Hepatocyte (in vitro differentiated cells): ENCODE measurements at regions not wholly inside any gene's neighbourhood (a gene's known extent, or its start where the extent isn't known, plus 50 kb on each side); places are given as distances from the start of the nearest gene placed in this dataset.
"Not testable (repeated sequence)": the region's sequence is repeated elsewhere in the genome, so short reads cannot be mapped to it uniquely, and the experiment has no call there.

Source experiments
- DNase-seq: peaks from one replicate; pipeline ENCODE4 v3.0.0-alpha.2; 2016; ENCODE audit warnings: low spot score
- H2AFZ ChIP-seq: fragments of 200-600 bp; sonication (generic); 2 replicates; pipeline ENCODE4 v1.6.0; 2016; ENCODE audit warnings: antibody characterized with exemption, mild to moderate bottlenecking
- H3K27ac ChIP-seq: fragments of 200-600 bp; sonication (generic); 2 replicates; pipeline ENCODE4 v1.5.1; 2016; ENCODE audit warnings: mild to moderate bottlenecking
- H3K27me3 ChIP-seq: fragments of 200-600 bp; sonication (generic); 2 replicates; pipeline ENCODE4 v1.6.1; 2016
- H3K36me3 ChIP-seq: fragments of 200-600 bp; sonication (generic); replicated peaks from 2 replicates; pipeline ENCODE4 v1.5.1; 2016; ENCODE audit warnings: low read depth; ENCODE audit not compliant: insufficient read depth
- H3K4me1 ChIP-seq: fragments of 200-600 bp; sonication (generic); 2 replicates; pipeline ENCODE4 v1.5.1; 2016; ENCODE audit warnings: mild to moderate bottlenecking, moderate library complexity; ENCODE audit not compliant: insufficient read depth
- H3K4me2 ChIP-seq: fragments of 200-600 bp; sonication (generic); 2 replicates; pipeline ENCODE4 v1.6.0; 2016
- H3K4me3 ChIP-seq: fragments of 200-600 bp; sonication (generic); 2 replicates; pipeline ENCODE4 v1.5.1; 2016; ENCODE audit warnings: mild to moderate bottlenecking
- H3K79me2 ChIP-seq: fragments of 200-600 bp; sonication (generic); 2 replicates; pipeline ENCODE4 v1.6.0; 2017; ENCODE audit warnings: mild to moderate bottlenecking
- H3K9me2 ChIP-seq: fragments of 200-600 bp; sonication (generic); replicated peaks from 2 replicates; pipeline ENCODE4 v1.6.0; 2017; ENCODE audit warnings: mild to moderate bottlenecking; ENCODE audit not compliant: insufficient read depth
- H3K9me3 ChIP-seq: fragments of 200-600 bp; sonication (generic); 2 replicates; pipeline ENCODE4 v1.5.1; 2016; ENCODE audit warnings: low read depth, mild to moderate bottlenecking
- H4K20me1 ChIP-seq: fragments of 200-600 bp; sonication (generic); 2 replicates; pipeline ENCODE4 v1.6.0; 2016; ENCODE audit warnings: mild to moderate bottlenecking; ENCODE audit not compliant: insufficient read depth, poor library complexity, severe bottlenecking
- EZH2 ChIP-seq: fragments of 200-600 bp; sonication (generic); IDR thresholded peaks from 2 replicates; pipeline ENCODE4 v1.6.1; 2016; ENCODE audit warnings: antibody characterized with exemption, mild to moderate bottlenecking, borderline replicate concordance
- EZH2phosphoT487 ChIP-seq: fragments of 200-600 bp; sonication (generic); IDR thresholded peaks from one replicate; pipeline ENCODE4 v1.6.1; 2018; ENCODE audit warnings: antibody characterized with exemption, mild to moderate bottlenecking, low read depth, moderate library complexity; ENCODE audit not compliant: unreplicated experiment, severe bottlenecking
- WGBS: methylation state at CpG from one replicate; pipeline ENCODE4 v1.1.6; 2016; ENCODE audit warnings: low lambda C conversion rate; ENCODE audit errors: missing lambda C conversion rate; 5-methylcytosine and 5-hydroxymethylcytosine counted together
- TF ChIP-seq, protein P1 (sequence below): fragments of 200-600 bp; sonication (generic); IDR thresholded peaks from 2 replicates; pipeline ENCODE4 v1.5.1; 2016; ENCODE audit warnings: antibody characterized with exemption, mild to moderate bottlenecking; ENCODE audit not compliant: poor library complexity

DNA sequence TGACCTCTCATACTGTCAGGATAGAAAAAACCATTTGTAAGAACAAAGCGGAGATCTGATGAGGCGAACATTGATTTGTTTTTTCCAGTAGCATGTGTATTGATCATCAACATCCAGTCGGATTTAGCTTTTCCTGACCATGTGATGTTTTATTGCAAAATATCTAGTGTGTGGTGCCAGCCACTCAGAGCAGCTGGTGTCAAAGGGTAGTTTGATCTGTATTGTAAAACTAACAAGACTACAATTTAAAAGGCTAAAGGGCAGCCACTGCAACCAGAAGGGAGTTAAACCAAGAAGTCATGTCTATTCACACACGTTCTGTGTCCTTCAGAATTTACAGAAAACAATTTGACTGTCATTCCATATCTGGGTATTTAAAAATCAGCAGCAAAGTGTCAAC lies 719.0 kb upstream of the FRG1 start:
- no peak for TF ChIP-seq EZH2
- TF ChIP-seq, protein P1, sequence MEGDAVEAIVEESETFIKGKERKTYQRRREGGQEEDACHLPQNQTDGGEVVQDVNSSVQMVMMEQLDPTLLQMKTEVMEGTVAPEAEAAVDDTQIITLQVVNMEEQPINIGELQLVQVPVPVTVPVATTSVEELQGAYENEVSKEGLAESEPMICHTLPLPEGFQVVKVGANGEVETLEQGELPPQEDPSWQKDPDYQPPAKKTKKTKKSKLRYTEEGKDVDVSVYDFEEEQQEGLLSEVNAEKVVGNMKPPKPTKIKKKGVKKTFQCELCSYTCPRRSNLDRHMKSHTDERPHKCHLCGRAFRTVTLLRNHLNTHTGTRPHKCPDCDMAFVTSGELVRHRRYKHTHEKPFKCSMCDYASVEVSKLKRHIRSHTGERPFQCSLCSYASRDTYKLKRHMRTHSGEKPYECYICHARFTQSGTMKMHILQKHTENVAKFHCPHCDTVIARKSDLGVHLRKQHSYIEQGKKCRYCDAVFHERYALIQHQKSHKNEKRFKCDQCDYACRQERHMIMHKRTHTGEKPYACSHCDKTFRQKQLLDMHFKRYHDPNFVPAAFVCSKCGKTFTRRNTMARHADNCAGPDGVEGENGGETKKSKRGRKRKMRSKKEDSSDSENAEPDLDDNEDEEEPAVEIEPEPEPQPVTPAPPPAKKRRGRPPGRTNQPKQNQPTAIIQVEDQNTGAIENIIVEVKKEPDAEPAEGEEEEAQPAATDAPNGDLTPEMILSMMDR = no peak
- no peak for TF ChIP-seq EZH2phosphoT487
- 71% methylated on average over 4 of the region's 4 CpGs for WGBS
- H3K4me2 ChIP-seq = no peak overlapping the region
- no peak overlapping the region for H2AFZ ChIP-seq
- H3K79me2 ChIP-seq = no peaks in the 10 kb centered on the region
- no peaks in the 10 kb centered on the region for H3K9me2 ChIP-seq
- no peaks in the 10 kb centered on the region for H3K9me3 ChIP-seq
- no peaks in the 10 kb centered on the region for H3K36me3 ChIP-seq
- no peaks in the 10 kb centered on the region for H4K20me1 ChIP-seq
- H3K27me3 ChIP-seq = no peaks in the 10 kb centered on the region
- no peak for DNase-seq
- no peaks in the 10 kb centered on the region for H3K4me1 ChIP-seq
- H3K27ac ChIP-seq = no peak overlapping the region
- no peak overlapping the region for H3K4me3 ChIP-seq

DNA sequence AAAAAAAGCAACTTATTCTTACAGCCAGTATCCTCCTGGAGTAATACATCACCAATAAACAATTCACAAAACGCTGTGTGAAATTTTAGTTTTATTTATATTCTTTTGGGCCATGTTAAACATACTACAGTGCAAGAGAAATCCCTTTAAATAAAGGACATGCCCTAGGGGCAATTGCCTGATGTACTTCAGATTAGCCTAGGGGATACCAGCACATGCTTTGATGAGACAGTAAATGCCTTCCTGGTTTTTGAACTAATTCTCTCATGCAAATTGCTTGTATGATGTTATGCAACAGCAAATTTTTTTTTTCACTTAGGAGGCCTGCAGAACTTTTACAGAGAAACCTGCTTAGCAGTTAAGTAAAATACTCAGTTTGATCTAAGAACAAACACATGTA lies 711.9 kb upstream of the FRG1 start:
- Histone ChIP-seq H3K9me2 (no peaks in the 10 kb centered on the region), H3K4me2 (no peak overlapping the region), H3K79me2 (no peaks in the 10 kb centered on the region), H3K4me3 (no peak overlapping the region), H3K36me3 (no peaks in the 10 kb centered on the region), H3K9me3 (peaks cover 1% of the 10 kb centered on the region), H4K20me1 (no peaks in the 10 kb centered on the region), H3K27ac (no peak overlapping the region), H3K4me1 (no peaks in the 10 kb centered on the region), H3K27me3 (no peaks in the 10 kb centered on the region), H2AFZ (no peak overlapping the region)
- WGBS = 72% methylated on average over 1 of the region's 1 CpG
- TF ChIP-seq, protein P1 = no peak
- TF ChIP-seq EZH2phosphoT487 = no peak
- TF ChIP-seq EZH2 = no peak
- no peak for DNase-seq

DNA sequence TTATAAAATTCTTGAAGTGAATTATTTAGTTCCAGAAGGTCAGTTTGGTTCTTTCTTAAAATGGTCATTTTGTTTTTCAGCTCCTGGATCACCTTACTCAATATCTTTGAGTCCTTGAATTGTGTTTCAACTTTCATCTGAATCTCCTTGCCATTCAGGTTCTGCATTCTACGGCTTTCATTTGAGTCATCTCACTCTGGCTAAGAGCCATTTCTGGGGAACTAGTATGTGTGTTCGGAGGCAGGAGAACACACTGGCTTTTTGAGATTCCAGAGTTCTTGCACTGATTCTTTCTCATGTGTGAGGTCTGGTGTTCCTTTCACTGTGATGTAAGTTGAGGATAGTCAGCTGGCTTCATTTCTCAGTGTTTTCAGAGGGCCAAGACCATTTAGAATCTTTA lies 708.4 kb upstream of the FRG1 start:
- no peak overlapping the region for H3K27ac ChIP-seq
- H3K79me2 ChIP-seq = no peaks in the 10 kb centered on the region
- H3K9me3 ChIP-seq = peaks cover 3% of the 10 kb centered on the region
- no peaks in the 10 kb centered on the region for H4K20me1 ChIP-seq
- H3K4me2 ChIP-seq = no peak overlapping the region
- no peak for DNase-seq
- no peaks in the 10 kb centered on the region for H3K4me1 ChIP-seq
- no peak overlapping the region for H3K4me3 ChIP-seq
- H3K27me3 ChIP-seq = no peaks in the 10 kb centered on the region
- H2AFZ ChIP-seq = no peak overlapping the region
- H3K36me3 ChIP-seq = no peaks in the 10 kb centered on the region
- no peaks in the 10 kb centered on the region for H3K9me2 ChIP-seq
- 74% methylated on average over 2 of the region's 2 CpGs for WGBS
- TF ChIP-seq EZH2phosphoT487 = no peak
- no peak for TF ChIP-seq EZH2
- TF ChIP-seq, protein P1 = no peak

DNA sequence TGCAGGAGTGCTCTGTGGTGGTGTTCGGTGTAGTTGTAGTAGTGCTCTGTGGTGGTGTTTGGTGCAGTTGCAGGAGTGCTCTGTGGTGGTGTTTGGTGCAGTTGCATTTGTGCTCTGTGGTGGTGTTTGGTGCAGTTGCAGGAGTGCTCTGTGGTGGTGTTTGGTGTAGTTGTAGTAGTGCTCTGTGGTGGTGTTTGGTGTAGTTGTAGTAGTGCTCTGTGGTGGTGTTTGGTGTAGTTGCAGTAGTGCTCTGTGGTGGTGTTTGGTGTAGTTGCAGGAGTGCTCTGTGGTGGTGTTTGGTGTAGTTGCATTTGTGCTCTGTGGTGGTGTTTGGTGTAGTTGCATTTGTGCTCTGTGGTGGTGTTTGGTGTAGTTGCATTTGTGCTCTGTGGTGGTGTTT lies 706.9 kb upstream of the FRG1 start:
- H3K79me2 ChIP-seq, H2AFZ ChIP-seq, H3K9me3 ChIP-seq, H3K4me3 ChIP-seq, H4K20me1 ChIP-seq, H3K4me1 ChIP-seq, H3K27ac ChIP-seq, H3K27me3 ChIP-seq, DNase-seq, H3K36me3 ChIP-seq, H3K4me2 ChIP-seq, H3K9me2 ChIP-seq: not testable (repeated sequence)
- WGBS = no CpG with 5 or more reads among the region's 1 CpG

DNA sequence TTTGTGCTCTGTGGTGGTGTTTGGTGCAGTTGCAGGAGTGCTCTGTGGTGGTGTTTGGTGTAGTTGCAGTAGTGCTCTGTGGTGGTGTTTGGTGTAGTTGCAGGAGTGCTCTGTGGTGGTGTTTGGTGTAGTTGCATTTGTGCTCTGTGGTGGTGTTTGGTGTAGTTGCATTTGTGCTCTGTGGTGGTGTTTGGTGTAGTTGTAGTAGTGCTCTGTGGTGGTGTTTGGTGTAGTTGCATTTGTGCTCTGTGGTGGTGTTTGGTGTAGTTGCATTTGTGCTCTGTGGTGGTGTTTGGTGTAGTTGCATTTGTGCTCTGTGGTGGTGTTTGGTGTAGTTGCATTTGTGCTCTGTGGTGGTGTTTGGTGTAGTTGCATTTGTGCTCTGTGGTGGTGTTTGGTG lies 705.7 kb upstream of the FRG1 start:
- not testable (repeated sequence) for H3K4me2 ChIP-seq, H3K27me3 ChIP-seq, H3K36me3 ChIP-seq, H3K4me1 ChIP-seq, H3K4me3 ChIP-seq, H3K9me2 ChIP-seq, DNase-seq, H3K79me2 ChIP-seq, H4K20me1 ChIP-seq, H3K27ac ChIP-seq, H2AFZ ChIP-seq, H3K9me3 ChIP-seq
